HepG2 (cell line): ENCODE measurements at regions not wholly inside any gene's neighbourhood (a gene's known extent, or its start where the extent isn't known, plus 50 kb on each side); places are given as distances from the start of the nearest gene placed in this dataset.

ENCODE experiments used
- HNRNPH1 ChIP-seq: fragments of 200-400 bp; formaldehyde crosslinking; optimal IDR thresholded peaks from 2 replicates; pipeline ENCODE3; 2017; ENCODE audit warnings: mild to moderate bottlenecking, low read depth, low read length
- JUN ChIP-seq: sonication (generic); formaldehyde crosslinking; IDR thresholded peaks from 2 replicates; pipeline ENCODE4 v1.4.0; 2020; ENCODE audit warnings: mild to moderate bottlenecking, missing genetic modification reagents
- MYC ChIP-seq: sonication (generic); formaldehyde crosslinking; IDR thresholded peaks from 2 replicates; pipeline ENCODE4 v1.9.0; 2021; ENCODE audit warnings: missing genetic modification reagents, borderline replicate concordance
- POLR2A ChIP-seq, 2 experiments: IDR thresholded peaks; 2 replicates each; pipeline ENCODE4 v1.6.1; 2011; ENCODE audit warnings: low read depth in 2 of 2, low read length in 2 of 2, mild to moderate bottlenecking in 1 of 2, moderate library complexity in 1 of 2; ENCODE audit not compliant: insufficient read depth in 1 of 2
- PREB ChIP-seq: sonication (generic); formaldehyde crosslinking; IDR thresholded peaks from 2 replicates; pipeline ENCODE4 v1.4.0; 2020; ENCODE audit warnings: missing genetic modification reagents
- SRF ChIP-seq: IDR thresholded peaks from 2 replicates; pipeline ENCODE4 v1.6.1; 2011; ENCODE audit warnings: mild to moderate bottlenecking, low read depth, low read length, moderate library complexity
- TARDBP ChIP-seq: sonication (generic); formaldehyde crosslinking; IDR thresholded peaks from 2 replicates; pipeline ENCODE4 v1.8.0; 2022; ENCODE audit warnings: mild to moderate bottlenecking, missing genetic modification reagents
- TFDP2 ChIP-seq: sonication (generic); formaldehyde crosslinking; IDR thresholded peaks from 2 replicates; pipeline ENCODE4 v1.4.0; 2020; ENCODE audit warnings: missing genetic modification reagents
- ZKSCAN1 ChIP-seq: fragments of 150-350 bp; IDR thresholded peaks from 2 replicates; pipeline ENCODE4 v1.6.1; 2014; ENCODE audit warnings: low read length
- TF ChIP-seq, protein P1 (sequence below): sonication (generic); formaldehyde crosslinking; IDR thresholded peaks from 2 replicates; pipeline ENCODE4 v1.8.1; 2023; ENCODE audit warnings: missing genetic modification reagents, inconsistent platforms, borderline replicate concordance
- TF ChIP-seq, protein P2 (sequence below): sonication (generic); formaldehyde crosslinking; IDR thresholded peaks from 2 replicates; pipeline ENCODE4 v1.5.0; 2020; ENCODE audit warnings: mild to moderate bottlenecking, missing genetic modification reagents, moderate library complexity

DNA sequence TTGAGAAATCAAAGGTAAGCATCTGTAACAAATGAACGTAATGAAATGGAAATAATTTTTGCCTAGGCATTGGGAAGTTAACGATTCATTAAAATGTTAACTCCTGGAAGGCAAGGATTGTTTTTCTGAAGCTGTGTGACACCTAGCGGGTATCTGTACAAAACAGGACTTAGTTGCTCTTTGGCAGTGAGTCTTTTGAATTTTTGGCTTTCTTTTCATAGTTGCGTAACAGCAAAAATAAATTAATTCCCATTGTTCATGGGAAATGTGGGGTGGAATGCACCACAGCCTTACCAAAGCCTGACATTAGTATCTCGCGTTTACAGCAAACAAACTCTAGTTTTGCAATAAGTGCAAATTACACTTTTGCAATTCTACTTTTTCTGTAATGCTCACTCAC lies 92.7 kb upstream of the DTNBP1 start:
- TF ChIP-seq SRF (no peak), ZKSCAN1 (no peak), MYC (CRISPR knock-in tag) (no peak), TFDP2 (CRISPR knock-in tag) (no peak), POLR2A (IDR thresholded peaks at IDR 0.05; ENCODE audit: insufficient read depth in 1 of 2, low read depth in 2 of 2, low read length in 2 of 2) (no peak), TARDBP (CRISPR knock-in tag) (no peak), HNRNPH1 (no peak), JUN (CRISPR knock-in tag) (no peak), PREB (CRISPR knock-in tag) (no peak)
- TF ChIP-seq, protein P1, sequence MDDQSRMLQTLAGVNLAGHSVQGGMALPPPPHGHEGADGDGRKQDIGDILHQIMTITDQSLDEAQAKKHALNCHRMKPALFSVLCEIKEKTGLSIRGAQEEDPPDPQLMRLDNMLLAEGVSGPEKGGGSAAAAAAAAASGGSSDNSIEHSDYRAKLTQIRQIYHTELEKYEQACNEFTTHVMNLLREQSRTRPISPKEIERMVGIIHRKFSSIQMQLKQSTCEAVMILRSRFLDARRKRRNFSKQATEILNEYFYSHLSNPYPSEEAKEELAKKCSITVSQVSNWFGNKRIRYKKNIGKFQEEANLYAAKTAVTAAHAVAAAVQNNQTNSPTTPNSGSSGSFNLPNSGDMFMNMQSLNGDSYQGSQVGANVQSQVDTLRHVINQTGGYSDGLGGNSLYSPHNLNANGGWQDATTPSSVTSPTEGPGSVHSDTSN (CRISPR knock-in tag), result no peak
- TF ChIP-seq, protein P2, sequence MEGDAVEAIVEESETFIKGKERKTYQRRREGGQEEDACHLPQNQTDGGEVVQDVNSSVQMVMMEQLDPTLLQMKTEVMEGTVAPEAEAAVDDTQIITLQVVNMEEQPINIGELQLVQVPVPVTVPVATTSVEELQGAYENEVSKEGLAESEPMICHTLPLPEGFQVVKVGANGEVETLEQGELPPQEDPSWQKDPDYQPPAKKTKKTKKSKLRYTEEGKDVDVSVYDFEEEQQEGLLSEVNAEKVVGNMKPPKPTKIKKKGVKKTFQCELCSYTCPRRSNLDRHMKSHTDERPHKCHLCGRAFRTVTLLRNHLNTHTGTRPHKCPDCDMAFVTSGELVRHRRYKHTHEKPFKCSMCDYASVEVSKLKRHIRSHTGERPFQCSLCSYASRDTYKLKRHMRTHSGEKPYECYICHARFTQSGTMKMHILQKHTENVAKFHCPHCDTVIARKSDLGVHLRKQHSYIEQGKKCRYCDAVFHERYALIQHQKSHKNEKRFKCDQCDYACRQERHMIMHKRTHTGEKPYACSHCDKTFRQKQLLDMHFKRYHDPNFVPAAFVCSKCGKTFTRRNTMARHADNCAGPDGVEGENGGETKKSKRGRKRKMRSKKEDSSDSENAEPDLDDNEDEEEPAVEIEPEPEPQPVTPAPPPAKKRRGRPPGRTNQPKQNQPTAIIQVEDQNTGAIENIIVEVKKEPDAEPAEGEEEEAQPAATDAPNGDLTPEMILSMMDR (CRISPR knock-in tag), result no peak
